ENCODE measurements at regions not wholly inside any gene's neighbourhood (a gene's known extent, or its start where the extent isn't known, plus 50 kb on each side); places are given as distances from the start of the nearest gene placed in this dataset.

DNA sequence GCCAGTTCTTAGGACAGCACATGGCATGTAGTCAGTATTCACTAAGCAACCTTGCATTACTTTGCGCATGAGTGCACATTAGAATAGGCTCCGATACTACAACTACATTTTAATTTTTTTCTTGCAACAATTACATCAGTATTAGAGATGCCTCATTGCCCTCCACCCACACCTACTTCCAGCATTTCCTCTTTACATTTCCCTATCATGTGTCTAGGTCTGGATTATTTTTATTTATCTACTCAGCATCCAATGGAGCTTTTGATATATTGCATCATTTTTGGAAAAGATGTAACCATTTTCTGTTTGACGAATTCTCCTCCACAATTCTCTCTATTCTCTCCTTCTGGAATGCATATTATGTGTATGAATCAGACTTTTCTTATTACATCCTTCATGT, 258.2 kb upstream of the GLI3 start:
- H2AFZ ChIP-seq (ENCODE audit: low read depth, low read length, poor library complexity, severe bottlenecking): no peak overlapping the region
- H3K9me2 ChIP-seq (ENCODE audit: insufficient read depth): no peaks in the 10 kb centered on the region
- intact Hi-C loops (cut with micrococcal nuclease): no loop called here
- no TSS peak for BruUV-seq (replicated peaks)
- peaks cover 0 to 9% of the 10 kb centered on the region in 2 experiments; a peak in 1 of 4 replicates for H3K9me3 ChIP-seq (ENCODE audit: control insufficient read depth in 1 of 2, insufficient read depth in 1 of 2, low read depth in 1 of 2, low read length in 2 of 2)
- POLR2A ChIA-PET: no interaction called here
- TF ChIP-seq POLR2AphosphoS5 (IDR thresholded peaks at IDR 0.05; ENCODE audit: low read depth, low read length): no peak
- TF ChIP-seq SP1 (IDR thresholded peaks at IDR 0.05; ENCODE audit: low read depth): no peak
- no peak for TF ChIP-seq FOSL1 (IDR thresholded peaks at IDR 0.05; ENCODE audit: low read depth)
- no peak for TF ChIP-seq TCF7L2 (IDR thresholded peaks at IDR 0.05; ENCODE audit: borderline replicate concordance, extremely low read depth, insufficient read depth, insufficient read length)
- TF ChIP-seq EGR1 (IDR thresholded peaks at IDR 0.05; ENCODE audit: low read depth): no peak
- no peak for TF ChIP-seq POLR2A (IDR thresholded peaks at IDR 0.05; ENCODE audit: borderline replicate concordance, extremely low read depth, insufficient read depth, insufficient read length)
- TF ChIP-seq, protein P1, sequence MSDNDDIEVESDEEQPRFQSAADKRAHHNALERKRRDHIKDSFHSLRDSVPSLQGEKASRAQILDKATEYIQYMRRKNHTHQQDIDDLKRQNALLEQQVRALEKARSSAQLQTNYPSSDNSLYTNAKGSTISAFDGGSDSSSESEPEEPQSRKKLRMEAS (IDR thresholded peaks at IDR 0.05): no peak
- no peak for TF ChIP-seq RAD21 (IDR thresholded peaks at IDR 0.05; ENCODE audit: low read depth)
- TF ChIP-seq CEBPB (IDR thresholded peaks at IDR 0.05; ENCODE audit: low read depth): no peak
- TF ChIP-seq SRF (IDR thresholded peaks at IDR 0.05; ENCODE audit: low read depth): no peak
- no peak for TF ChIP-seq YY1 (IDR thresholded peaks at IDR 0.05; ENCODE audit: extremely low read depth, insufficient replicate concordance, low read depth, low read length)
- no peak for TF ChIP-seq EZH2 (IDR thresholded peaks at IDR 0.05)
- no peak for TF ChIP-seq SIN3A (IDR thresholded peaks at IDR 0.05; ENCODE audit: low read depth)
- TF ChIP-seq, protein P2, sequence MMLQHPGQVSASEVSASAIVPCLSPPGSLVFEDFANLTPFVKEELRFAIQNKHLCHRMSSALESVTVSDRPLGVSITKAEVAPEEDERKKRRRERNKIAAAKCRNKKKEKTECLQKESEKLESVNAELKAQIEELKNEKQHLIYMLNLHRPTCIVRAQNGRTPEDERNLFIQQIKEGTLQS (IDR thresholded peaks at IDR 0.05): no peak
- TF ChIP-seq, protein P3, sequence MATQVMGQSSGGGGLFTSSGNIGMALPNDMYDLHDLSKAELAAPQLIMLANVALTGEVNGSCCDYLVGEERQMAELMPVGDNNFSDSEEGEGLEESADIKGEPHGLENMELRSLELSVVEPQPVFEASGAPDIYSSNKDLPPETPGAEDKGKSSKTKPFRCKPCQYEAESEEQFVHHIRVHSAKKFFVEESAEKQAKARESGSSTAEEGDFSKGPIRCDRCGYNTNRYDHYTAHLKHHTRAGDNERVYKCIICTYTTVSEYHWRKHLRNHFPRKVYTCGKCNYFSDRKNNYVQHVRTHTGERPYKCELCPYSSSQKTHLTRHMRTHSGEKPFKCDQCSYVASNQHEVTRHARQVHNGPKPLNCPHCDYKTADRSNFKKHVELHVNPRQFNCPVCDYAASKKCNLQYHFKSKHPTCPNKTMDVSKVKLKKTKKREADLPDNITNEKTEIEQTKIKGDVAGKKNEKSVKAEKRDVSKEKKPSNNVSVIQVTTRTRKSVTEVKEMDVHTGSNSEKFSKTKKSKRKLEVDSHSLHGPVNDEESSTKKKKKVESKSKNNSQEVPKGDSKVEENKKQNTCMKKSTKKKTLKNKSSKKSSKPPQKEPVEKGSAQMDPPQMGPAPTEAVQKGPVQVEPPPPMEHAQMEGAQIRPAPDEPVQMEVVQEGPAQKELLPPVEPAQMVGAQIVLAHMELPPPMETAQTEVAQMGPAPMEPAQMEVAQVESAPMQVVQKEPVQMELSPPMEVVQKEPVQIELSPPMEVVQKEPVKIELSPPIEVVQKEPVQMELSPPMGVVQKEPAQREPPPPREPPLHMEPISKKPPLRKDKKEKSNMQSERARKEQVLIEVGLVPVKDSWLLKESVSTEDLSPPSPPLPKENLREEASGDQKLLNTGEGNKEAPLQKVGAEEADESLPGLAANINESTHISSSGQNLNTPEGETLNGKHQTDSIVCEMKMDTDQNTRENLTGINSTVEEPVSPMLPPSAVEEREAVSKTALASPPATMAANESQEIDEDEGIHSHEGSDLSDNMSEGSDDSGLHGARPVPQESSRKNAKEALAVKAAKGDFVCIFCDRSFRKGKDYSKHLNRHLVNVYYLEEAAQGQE (IDR thresholded peaks at IDR 0.05; ENCODE audit: low read depth): no peak
- TF ChIP-seq ZFX (IDR thresholded peaks at IDR 0.05): no peak
- no peak for TF ChIP-seq EZH2phosphoT487 (IDR thresholded peaks at IDR 0.05; ENCODE audit: borderline replicate concordance)
- H3K27ac ChIP-seq (ENCODE audit: low read depth, low read length): no peak overlapping the region
- no peaks in the 10 kb centered on the region for H3K4me1 ChIP-seq (ENCODE audit: control insufficient read depth in 1 of 2, insufficient read depth in 2 of 2, low read length in 2 of 2)
- H3K27me3 ChIP-seq (ENCODE audit: insufficient read depth, low read length): no peaks in the 10 kb centered on the region
- RAD21 ChIA-PET (ENCODE audit: low non-redundant PET in 1 of 2, low total read pairs in 2 of 2, uncharacterized antibody in 2 of 2, unreplicated experiment in 2 of 2): no interaction called here
- no peaks in the 10 kb centered on the region for H4K20me1 ChIP-seq (ENCODE audit: insufficient read depth)
- H3K9ac ChIP-seq (ENCODE audit: low read length): no peak overlapping the region
- CTCF ChIA-PET: no interaction called here
- ATAC-seq: no peak
- H3K4me2 ChIP-seq (ENCODE audit: low read length): no peak overlapping the region
- H3K36me3 ChIP-seq (ENCODE audit: control insufficient read depth in 1 of 2, insufficient read depth in 2 of 2, low read length in 2 of 2): no peaks in the 10 kb centered on the region
- H3K4me3 ChIP-seq (replicated peaks in 1 of 2; ENCODE audit: low read depth in 1 of 2, low read length in 2 of 2): no peak overlapping the region
- no peak for DNase-seq (ENCODE audit: low read depth, low spot score)
- no peaks in the 10 kb centered on the region for H3K79me2 ChIP-seq (ENCODE audit: insufficient read depth, low read length)
